Activated T-helper 1 cell treated with anti-CD3 and anti-CD28 coated beads, Interleukin-12 subunit alpha, Interleukin-12 subunit beta, Interleukin-2, Interleukin-4 antibody, amounts not matched to agents 30 ng/mL and 10 ng/mL and 1 ng/mL, durations not matched to agents 14 hours and 24 hours and 36 hours (primary cell): ENCODE measurements at regions not wholly inside any gene's neighbourhood (a gene's known extent, or its start where the extent isn't known, plus 50 kb on each side); places are given as distances from the start of the nearest gene placed in this dataset.

ENCODE experiments used
- DNase-seq: peaks from one replicate; pipeline ENCODE4 v3.0.0; 2021; ENCODE audit warnings: low spot score
- H3K27ac Mint-ChIP-seq: one replicate; pipeline ENCODE4 v1.8.0; 2021; ENCODE audit warnings: mild to moderate bottlenecking, mixed read lengths
- H3K27me3 Mint-ChIP-seq: one replicate; pipeline ENCODE4 v1.8.0; 2022; ENCODE audit warnings: mild to moderate bottlenecking, moderate library complexity, mixed read lengths; ENCODE audit not compliant: insufficient read depth
- H3K36me3 Mint-ChIP-seq: one replicate; pipeline ENCODE4 v1.8.0; 2021; ENCODE audit warnings: low read depth, mixed read lengths
- H3K4me1 Mint-ChIP-seq: one replicate; pipeline ENCODE4 v1.8.0; 2021; ENCODE audit warnings: low read depth, mixed read lengths
- H3K4me3 Mint-ChIP-seq: one replicate; pipeline ENCODE4 v1.8.0; 2021; ENCODE audit warnings: mild to moderate bottlenecking, moderate library complexity, mixed read lengths
- H3K9me3 Mint-ChIP-seq: one replicate; pipeline ENCODE4 v1.8.0; 2021; ENCODE audit warnings: mixed read lengths
- intact Hi-C: fragments of 100-400 bp; cut with micrococcal nuclease; formaldehyde crosslinking; loops from one replicate; pipeline ENCODE4 v1.15.1; 2024

DNA sequence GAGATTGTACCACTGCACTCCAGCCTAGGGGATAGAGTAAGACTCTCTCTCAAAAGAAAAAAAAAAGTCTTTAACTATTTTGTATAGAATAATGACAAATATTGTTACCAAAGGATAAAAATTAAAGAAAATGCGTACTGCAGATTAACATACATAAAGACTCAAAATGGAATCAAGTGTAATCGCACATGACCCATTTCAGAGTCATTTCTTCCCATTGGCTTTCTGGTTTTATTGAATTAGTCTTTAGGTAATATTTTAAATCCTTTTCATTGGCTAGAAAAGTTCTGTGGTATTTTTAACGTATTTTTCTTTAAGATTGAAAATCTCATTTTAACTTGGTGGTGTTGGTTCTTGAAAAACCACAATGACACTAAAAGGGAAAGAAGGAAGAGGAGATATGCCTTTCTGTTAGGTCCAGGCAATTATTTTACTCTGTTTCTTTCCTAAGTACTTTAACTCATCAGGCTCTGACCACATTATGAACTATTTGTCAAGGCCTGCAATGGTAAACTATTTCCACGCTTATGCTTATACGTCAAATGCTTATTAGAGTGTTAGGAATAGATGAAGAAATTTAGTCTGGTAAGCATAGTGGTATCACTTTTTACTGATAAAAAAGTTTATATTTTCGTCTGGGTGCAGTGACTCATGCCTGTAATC, 52.3 kb downstream of the PLEKHG1 start:
- no peaks in the 10 kb centered on the region for H3K9me3 Mint-ChIP-seq
- H3K36me3 Mint-ChIP-seq: no peaks in the 10 kb centered on the region
- no peak for DNase-seq
- no peaks in the 10 kb centered on the region for H3K4me1 Mint-ChIP-seq
- H3K27me3 Mint-ChIP-seq: peaks cover 2% of the 10 kb centered on the region
- no peak overlapping the region for H3K27ac Mint-ChIP-seq
- intact Hi-C loops: no loop called here
- H3K4me3 Mint-ChIP-seq: no peak overlapping the region

DNA sequence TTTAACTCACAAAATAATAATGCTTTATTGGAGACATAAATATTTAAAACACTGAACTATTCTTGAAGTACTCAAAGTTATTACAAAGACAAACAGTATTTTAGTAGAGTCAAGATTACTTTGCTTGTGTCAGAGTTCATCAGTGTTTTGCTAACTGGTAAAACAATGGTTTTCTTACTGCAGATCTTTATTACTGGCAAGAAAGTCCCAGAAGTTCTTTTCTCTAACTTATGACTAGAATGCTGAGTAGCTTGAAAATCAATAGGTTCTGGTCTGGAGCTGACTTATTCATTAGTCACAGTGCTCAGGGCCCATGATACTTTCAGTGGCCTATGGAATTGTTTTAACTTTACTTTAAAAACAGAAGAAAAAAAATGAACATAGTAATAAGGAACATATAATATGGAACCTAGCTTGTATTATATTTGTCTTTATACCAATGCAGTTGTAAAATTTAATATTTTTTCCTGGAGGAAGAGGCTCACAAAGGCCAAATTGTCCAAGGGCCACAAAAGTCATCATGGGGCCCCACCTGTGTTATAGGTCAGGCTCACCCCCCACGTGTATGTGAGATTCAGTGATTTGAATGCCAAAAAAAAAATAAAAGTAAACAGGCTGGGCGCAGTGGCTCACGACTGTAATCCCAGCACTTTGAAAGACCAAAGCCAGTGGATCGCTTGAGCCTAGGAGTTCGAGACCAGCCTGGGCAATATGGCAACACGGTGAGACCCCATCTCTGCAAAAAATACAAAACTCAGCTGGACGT, 53.3 kb downstream of the PLEKHG1 start:
- Mint-ChIP-seq H3K4me3 (no peak overlapping the region), H3K36me3 (no peaks in the 10 kb centered on the region), H3K9me3 (no peaks in the 10 kb centered on the region), H3K27ac (no peak overlapping the region), H3K27me3 (peaks cover 2% of the 10 kb centered on the region), H3K4me1 (no peaks in the 10 kb centered on the region)
- intact Hi-C loops: no loop called here
- no peak for DNase-seq

GRCh38 chr6:150654608-150655007, 54.9 kb downstream of the PLEKHG1 start:
- Mint-ChIP-seq H3K27ac (no peak overlapping the region), H3K36me3 (no peaks in the 10 kb centered on the region), H3K27me3 (peaks cover 2% of the 10 kb centered on the region), H3K4me1 (no peaks in the 10 kb centered on the region), H3K4me3 (no peak overlapping the region), H3K9me3 (no peaks in the 10 kb centered on the region)
- DNase-seq: no peak
- intact Hi-C loops: no loop called here

DNA sequence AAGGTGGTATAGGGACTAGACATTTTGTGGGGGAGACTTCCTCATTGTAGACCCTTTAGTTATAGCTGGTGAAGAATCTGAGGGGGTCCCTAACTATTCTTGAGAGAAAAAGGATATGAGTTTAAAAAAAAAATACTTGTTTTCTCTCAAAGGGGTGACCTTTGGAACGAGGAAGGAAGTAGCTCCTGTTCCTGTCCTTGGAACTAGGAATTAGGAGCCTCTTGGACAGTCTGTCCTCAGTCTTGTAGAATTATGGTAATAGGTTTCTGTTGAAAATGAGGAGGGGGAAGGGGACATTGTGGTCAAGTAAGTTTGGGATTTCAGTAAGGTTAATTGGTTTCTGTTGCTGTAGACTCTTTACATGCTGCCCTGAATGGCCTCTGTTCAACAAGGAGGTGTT, 56.5 kb downstream of the PLEKHG1 start:
- Mint-ChIP-seq H3K27me3 (no peaks in the 10 kb centered on the region), H3K27ac (no peak overlapping the region), H3K9me3 (no peaks in the 10 kb centered on the region), H3K4me1 (no peaks in the 10 kb centered on the region), H3K36me3 (no peaks in the 10 kb centered on the region), H3K4me3 (no peak overlapping the region)
- DNase-seq: no peak
- intact Hi-C loops: no loop called here

- Mint-ChIP-seq H3K4me3 (no peak overlapping the region), H3K36me3 (no peaks in the 10 kb centered on the region), H3K4me1 (no peaks in the 10 kb centered on the region), H3K27ac (no peak overlapping the region), H3K27me3 (no peaks in the 10 kb centered on the region), H3K9me3 (no peaks in the 10 kb centered on the region)
- no peak for DNase-seq
- intact Hi-C loops: no loop called here
Observed at GRCh38 chr6:150658421-150658820, 58.7 kb downstream of the PLEKHG1 start.

GRCh38 chr6:150659046-150659763, 59.5 kb downstream of the PLEKHG1 start:
- no peak for DNase-seq
- no peaks in the 10 kb centered on the region for H3K4me1 Mint-ChIP-seq
- intact Hi-C loops: no loop called here
- no peak overlapping the region for H3K4me3 Mint-ChIP-seq
- H3K27me3 Mint-ChIP-seq: no peaks in the 10 kb centered on the region
- no peaks in the 10 kb centered on the region for H3K36me3 Mint-ChIP-seq
- H3K27ac Mint-ChIP-seq: no peak overlapping the region
- no peaks in the 10 kb centered on the region for H3K9me3 Mint-ChIP-seq

- Mint-ChIP-seq H3K9me3 (no peaks in the 10 kb centered on the region), H3K36me3 (no peaks in the 10 kb centered on the region), H3K27ac (no peak overlapping the region), H3K4me1 (no peaks in the 10 kb centered on the region), H3K4me3 (no peak overlapping the region), H3K27me3 (no peaks in the 10 kb centered on the region)
- intact Hi-C loops: no loop called here
- no peak for DNase-seq
Observed at GRCh38 chr6:150661216-150662007, 61.7 kb downstream of the PLEKHG1 start.

GRCh38 chr6:150662814-150663213, 63.1 kb downstream of the PLEKHG1 start:
- no peak for DNase-seq
- Mint-ChIP-seq H3K27me3 (no peaks in the 10 kb centered on the region), H3K36me3 (no peaks in the 10 kb centered on the region), H3K9me3 (no peaks in the 10 kb centered on the region), H3K4me3 (no peak overlapping the region), H3K27ac (no peak overlapping the region), H3K4me1 (no peaks in the 10 kb centered on the region)
- intact Hi-C loops: no loop called here

GRCh38 chr6:150664091-150664490, 64.4 kb downstream of the PLEKHG1 start:
- Mint-ChIP-seq H3K27me3 (peaks cover 2% of the 10 kb centered on the region), H3K4me3 (no peak overlapping the region), H3K36me3 (no peaks in the 10 kb centered on the region), H3K4me1 (no peaks in the 10 kb centered on the region), H3K27ac (no peak overlapping the region), H3K9me3 (no peaks in the 10 kb centered on the region)
- intact Hi-C loops: no loop called here
- DNase-seq: no peak

- Mint-ChIP-seq H3K27ac (no peak overlapping the region), H3K4me3 (no peak overlapping the region), H3K27me3 (peaks cover 2% of the 10 kb centered on the region), H3K9me3 (no peaks in the 10 kb centered on the region), H3K36me3 (no peaks in the 10 kb centered on the region), H3K4me1 (no peaks in the 10 kb centered on the region)
- intact Hi-C loops: no loop called here
- no peak for DNase-seq
Observed at GRCh38 chr6:150666071-150666470, 66.4 kb downstream of the PLEKHG1 start.

- DNase-seq: no peak
- Mint-ChIP-seq H3K4me3 (no peak overlapping the region), H3K4me1 (no peaks in the 10 kb centered on the region), H3K36me3 (no peaks in the 10 kb centered on the region), H3K27ac (no peak overlapping the region), H3K27me3 (peaks cover 4% of the 10 kb centered on the region), H3K9me3 (no peaks in the 10 kb centered on the region)
- intact Hi-C loops: no loop called here
Observed at GRCh38 chr6:150667359-150667758, 67.7 kb downstream of the PLEKHG1 start.

DNA sequence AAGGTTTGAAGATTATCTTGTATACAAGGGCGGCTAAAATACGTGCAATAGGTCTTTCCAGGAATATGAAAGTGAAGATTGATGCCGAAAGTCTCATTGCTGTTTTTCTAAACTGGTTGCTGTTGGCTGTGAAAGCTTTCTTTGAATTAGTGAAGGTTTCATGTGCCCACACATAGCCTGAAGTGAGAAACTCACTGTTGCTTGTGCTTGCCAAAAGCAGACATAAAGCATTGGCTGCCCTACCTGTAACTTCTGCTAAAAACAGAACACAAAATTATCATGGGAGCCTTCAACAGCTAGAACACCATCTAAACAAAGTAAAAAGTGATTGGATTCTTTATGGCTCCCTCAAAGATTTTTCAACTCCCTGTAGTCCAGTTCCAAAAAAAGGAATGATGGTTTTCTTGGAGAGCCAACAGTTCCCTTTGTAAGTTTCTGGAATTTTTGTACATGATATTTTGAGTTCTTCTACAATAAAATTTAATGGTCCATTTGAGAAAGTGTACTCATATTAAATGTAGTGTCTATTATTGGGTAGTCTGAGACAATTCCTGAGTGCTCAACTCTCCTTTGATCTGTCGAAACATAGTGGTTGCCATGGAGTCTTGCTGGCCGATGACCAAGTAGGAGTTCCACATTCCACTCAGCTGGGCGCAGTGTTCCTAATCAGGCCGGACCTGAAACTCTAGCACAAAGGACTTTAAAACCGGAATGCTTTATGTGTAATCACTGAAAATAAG, 68.5 kb downstream of the PLEKHG1 start:
- no peak overlapping the region for H3K27ac Mint-ChIP-seq
- H3K4me1 Mint-ChIP-seq: no peaks in the 10 kb centered on the region
- H3K36me3 Mint-ChIP-seq: no peaks in the 10 kb centered on the region
- no peak overlapping the region for H3K4me3 Mint-ChIP-seq
- DNase-seq: no peak
- no peaks in the 10 kb centered on the region for H3K9me3 Mint-ChIP-seq
- H3K27me3 Mint-ChIP-seq: peaks cover 4% of the 10 kb centered on the region
- intact Hi-C loops: no loop called here
